ENCODE measurements at regions not wholly inside any gene's neighbourhood (a gene's known extent, or its start where the extent isn't known, plus 50 kb on each side); places are given as distances from the start of the nearest gene placed in this dataset.

GRCh38 chr4:13955551-13955950 lies 328.0 kb upstream of the BOD1L1 start:
- Histone ChIP-seq H3K36me3 (ENCODE audit: insufficient read depth in 1 of 2, low read depth in 1 of 2) (no peaks in the 10 kb centered on the region), H3K4me3 (no peak overlapping the region), H3K27me3 (ENCODE audit: insufficient read depth in 3 of 3, low read length in 2 of 3) (no peaks in the 10 kb centered on the region), H3K27ac (no peak overlapping the region), H3K4me1 (no peaks in the 10 kb centered on the region), H3K9me3 (no peaks in the 10 kb centered on the region)
- intact Hi-C loops (cut with DNase I): no loop called here
- ATAC-seq (no peak), DNase-seq (no peak)
- 88 to 93% (median 91%) methylated on average over 7 of the region's 7 CpGs for WGBS, 3 donors
- no peak for TF ChIP-seq CTCF (IDR thresholded peaks at IDR 0.05)

DNA sequence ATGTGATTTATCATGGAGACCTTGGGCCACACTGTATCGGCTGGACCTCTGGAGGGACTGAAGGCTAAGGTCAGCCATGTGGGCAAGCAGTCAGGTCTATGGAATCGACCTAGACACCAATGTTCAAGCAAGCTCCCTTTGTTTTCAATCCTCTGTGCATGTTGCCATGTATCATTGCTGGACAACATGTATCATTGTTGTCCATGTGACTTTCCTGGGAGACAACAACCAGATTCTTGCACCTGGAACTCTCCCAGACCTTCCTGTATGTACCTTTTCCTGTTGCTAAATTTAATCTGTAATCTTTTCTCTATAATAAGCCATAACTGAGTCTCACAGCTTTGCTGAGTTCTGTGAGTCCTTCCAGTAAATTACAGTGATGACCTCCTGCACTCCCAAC lies 329.4 kb upstream of the BOD1L1 start:
- intact Hi-C loops (cut with DNase I): no loop called here
- Histone ChIP-seq H3K27ac (no peak overlapping the region), H3K4me3 (no peak overlapping the region), H3K9me3 (no peaks in the 10 kb centered on the region), H3K4me1 (no peaks in the 10 kb centered on the region), H3K36me3 (ENCODE audit: insufficient read depth in 1 of 2, low read depth in 1 of 2) (no peaks in the 10 kb centered on the region), H3K27me3 (ENCODE audit: insufficient read depth in 3 of 3, low read length in 2 of 3) (no peaks in the 10 kb centered on the region)
- 60 to 77% (median 71%) methylated on average over 2 of the region's 2 CpGs for WGBS, 3 donors
- ATAC-seq (no peak), DNase-seq (no peak)
- no peak for TF ChIP-seq CTCF (IDR thresholded peaks at IDR 0.05)

GRCh38 chr4:13957871-13958270 lies 330.3 kb upstream of the BOD1L1 start:
- DNase-seq (no peak), ATAC-seq (no peak)
- 58 to 71% (median 71%) methylated on average over 5 of the region's 5 CpGs for WGBS, 3 donors
- TF ChIP-seq CTCF (IDR thresholded peaks at IDR 0.05): no peak
- Histone ChIP-seq H3K36me3 (ENCODE audit: insufficient read depth in 1 of 2, low read depth in 1 of 2) (no peaks in the 10 kb centered on the region), H3K9me3 (no peaks in the 10 kb centered on the region), H3K4me1 (no peaks in the 10 kb centered on the region), H3K4me3 (no peak overlapping the region), H3K27me3 (ENCODE audit: insufficient read depth in 3 of 3, low read length in 2 of 3) (no peaks in the 10 kb centered on the region), H3K27ac (no peak overlapping the region)
- intact Hi-C loops (cut with DNase I): no loop called here

DNA sequence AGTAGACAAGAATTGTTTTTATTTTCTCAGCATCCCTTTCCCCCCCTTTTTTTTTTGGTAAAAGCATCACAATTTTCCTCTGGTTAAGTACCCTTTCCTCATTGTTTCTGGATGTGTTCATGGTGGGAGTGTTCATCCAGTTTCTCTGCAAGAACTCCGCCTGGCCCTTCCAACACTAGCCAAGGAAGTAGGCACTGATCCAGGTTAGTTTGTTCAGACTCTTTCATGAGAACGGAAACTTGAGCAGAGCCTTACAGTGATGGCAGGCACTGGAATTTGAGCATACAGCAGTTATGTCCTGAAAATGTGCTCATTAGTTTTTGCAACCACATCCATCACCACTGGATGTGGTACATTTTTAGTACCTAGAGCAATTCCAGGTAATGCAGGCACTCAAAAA lies 336.1 kb upstream of the BOD1L1 start:
- WGBS, 3 donors: 41 to 48% (median 41%) methylated on average over 2 of the region's 2 CpGs
- ATAC-seq: no peak
- intact Hi-C loops (cut with DNase I): no loop called here

More for the DNA sequence above, 336.1 kb upstream of the BOD1L1 start:
- H3K27ac ChIP-seq: no peak overlapping the region
- H3K36me3 ChIP-seq (ENCODE audit: insufficient read depth in 1 of 2, low read depth in 1 of 2): no peaks in the 10 kb centered on the region
- H3K4me3 ChIP-seq: no peak overlapping the region
- no peaks in the 10 kb centered on the region for H3K9me3 ChIP-seq
- H3K27me3 ChIP-seq (ENCODE audit: insufficient read depth in 3 of 3, low read length in 2 of 3): no peaks in the 10 kb centered on the region
- TF ChIP-seq CTCF (IDR thresholded peaks at IDR 0.05): no peak
- DNase-seq: no peak
- H3K4me1 ChIP-seq: no peaks in the 10 kb centered on the region
